ENCODE measurements at regions not wholly inside any gene's neighbourhood (a gene's known extent, or its start where the extent isn't known, plus 50 kb on each side); places are given as distances from the start of the nearest gene placed in this dataset.

- no peak for DNase-seq (ENCODE audit: low read depth, low spot score)
- TF ChIP-seq CTCF (IDR thresholded peaks at IDR 0.05; ENCODE audit: low read depth, low read length), result no peak
- no peak overlapping the region for H3K4me3 ChIP-seq (ENCODE audit: low read depth, low read length)
- in situ Hi-C loops (cut with HindIII; ENCODE audit: low sequenced_read_pairs), result no loop called here
Observed at GRCh38 chr19:27672309-27673047, 1540.5 kb downstream of the UQCRFS1 start.

- no peak overlapping the region for H3K4me3 ChIP-seq (ENCODE audit: low read depth, low read length)
- in situ Hi-C loops (cut with HindIII; ENCODE audit: low sequenced_read_pairs), result no loop called here
- no peak for DNase-seq (ENCODE audit: low read depth, low spot score)
- no peak for TF ChIP-seq CTCF (IDR thresholded peaks at IDR 0.05; ENCODE audit: low read depth, low read length)
Observed at GRCh38 chr19:27671876-27672275, 1541.1 kb downstream of the UQCRFS1 start.

- in situ Hi-C loops (cut with HindIII; ENCODE audit: low sequenced_read_pairs), result no loop called here
- no peak for TF ChIP-seq CTCF (IDR thresholded peaks at IDR 0.05; ENCODE audit: low read depth, low read length)
- no peak for DNase-seq (ENCODE audit: low read depth, low spot score)
- no peak overlapping the region for H3K4me3 ChIP-seq (ENCODE audit: low read depth, low read length)
Observed at GRCh38 chr19:27660428-27660827, 1552.5 kb downstream of the UQCRFS1 start.

- in situ Hi-C loops (cut with HindIII; ENCODE audit: low sequenced_read_pairs), result no loop called here
- no peak overlapping the region for H3K4me3 ChIP-seq (ENCODE audit: low read depth, low read length)
- TF ChIP-seq CTCF (IDR thresholded peaks at IDR 0.05; ENCODE audit: low read depth, low read length), result no peak
- DNase-seq (ENCODE audit: low read depth, low spot score), result no peak
Observed at GRCh38 chr19:27657271-27658051, 1555.5 kb downstream of the UQCRFS1 start.

- DNase-seq (ENCODE audit: low read depth, low spot score), result no peak
- no peak for TF ChIP-seq CTCF (IDR thresholded peaks at IDR 0.05; ENCODE audit: low read depth, low read length)
- H3K4me3 ChIP-seq (ENCODE audit: low read depth, low read length), result no peak overlapping the region
- in situ Hi-C loops (cut with HindIII; ENCODE audit: low sequenced_read_pairs), result no loop called here
Observed at GRCh38 chr19:27654266-27654990, 1558.5 kb downstream of the UQCRFS1 start.

- no peak for TF ChIP-seq CTCF (IDR thresholded peaks at IDR 0.05; ENCODE audit: low read depth, low read length)
- no peak for DNase-seq (ENCODE audit: low read depth, low spot score)
- in situ Hi-C loops (cut with HindIII; ENCODE audit: low sequenced_read_pairs), result no loop called here
- no peak overlapping the region for H3K4me3 ChIP-seq (ENCODE audit: low read depth, low read length)
Observed at GRCh38 chr19:27652796-27653195, 1560.2 kb downstream of the UQCRFS1 start.

All from astrocyte of the spinal cord (primary cell).